Gastroesophageal sphincter (tissue), 4 donors: ENCODE measurements at regions not wholly inside any gene's neighbourhood (a gene's known extent, or its start where the extent isn't known, plus 50 kb on each side); places are given as distances from the start of the nearest gene placed in this dataset.

ENCODE experiments used
- ATAC-seq: fragments of 150-250 bp; one replicate; pipeline ENCODE4 v1.9.1; 2016; ENCODE audit warnings: mild to moderate bottlenecking, moderate library complexity
- H3K27ac ChIP-seq, 4 donors: fragments of 200-600 bp; sonication (generic) in 3 of 4; 1 replicate in 3 of 4; 2 replicates in 1 of 4; pipeline ENCODE4 v1.5.1; 2016 to 2019
- H3K27me3 ChIP-seq: fragments of 200-600 bp; sonication (generic); one replicate; pipeline ENCODE4 v1.5.1; 2019
- H3K36me3 ChIP-seq, 2 donors: fragments of 200-600 bp; sonication (generic); one replicate each; pipeline ENCODE4 v1.5.1; 2019; ENCODE audit warnings: control low read depth in 1 of 2
- H3K4me1 ChIP-seq, 3 donors: fragments of 200-600 bp; sonication (generic); 1 replicate in 2 of 3; 2 replicates in 1 of 3; pipeline ENCODE4 v1.5.1; 2016 to 2019; ENCODE audit warnings: control low read depth in 2 of 3
- H3K4me3 ChIP-seq, 2 donors: fragments of 200-600 bp; sonication (generic); one replicate each; pipeline ENCODE4 v1.5.1; 2019; ENCODE audit warnings: mild to moderate bottlenecking in 1 of 2, moderate library complexity in 1 of 2
- H3K9me3 ChIP-seq, 3 donors: fragments of 200-600 bp; sonication (generic); one replicate each; pipeline ENCODE4 v1.5.1; 2017 to 2019; ENCODE audit warnings: control low read depth in 2 of 3
- CTCF ChIP-seq, 4 experiments: fragments of 200-600 bp in 2 of 4; fragments of 450-650 bp in 2 of 4; sonication (generic) in 1 of 4; IDR thresholded peaks; one replicate each; pipeline ENCODE4 v1.5.1; 2017 to 2019; ENCODE audit warnings: antibody characterized with exemption in 4 of 4, mild to moderate bottlenecking in 2 of 4, moderate library complexity in 2 of 4
- EP300 ChIP-seq: sonication (generic); formaldehyde crosslinking; IDR thresholded peaks from one replicate; pipeline ENCODE4 v1.6.1; 2017; ENCODE audit warnings: antibody characterized with exemption, mild to moderate bottlenecking
- POLR2A ChIP-seq, 2 donors: fragments of 450-650 bp; IDR thresholded peaks; one replicate each; pipeline ENCODE4 v1.6.1; 2017; ENCODE audit warnings: antibody characterized with exemption in 2 of 2, mild to moderate bottlenecking in 2 of 2, moderate library complexity in 1 of 2
- POLR2AphosphoS5 ChIP-seq: sonication (generic); formaldehyde crosslinking; IDR thresholded peaks from one replicate; pipeline ENCODE4 v1.6.1; 2017; ENCODE audit warnings: antibody characterized with exemption
- WGBS, 2 donors: methylation state at CpG; one replicate each; pipeline ENCODE4 v1.1.5; 2018; ENCODE audit warnings: low coverage in 1 of 2; 5-methylcytosine and 5-hydroxymethylcytosine counted together

GRCh38 chr10:123573236-123574108 lies 92.7 kb upstream of the GPR26 start:
- Histone ChIP-seq H3K9me3 (no peaks in the 10 kb centered on the region), H3K36me3 (no peaks in the 10 kb centered on the region), H3K27me3 (peaks cover 81% of the 10 kb centered on the region), H3K27ac (no peak overlapping the region), H3K4me3 (no peak overlapping the region), H3K4me1 (no peaks in the 10 kb centered on the region)
- ATAC-seq = no peak
- TF ChIP-seq EP300 (no peak), CTCF (IDR thresholded peaks at IDR 0.05) (peak in 2 of 4 experiments; percentile 4 to 48)
- WGBS, 2 donors = 24 to 43% methylated on average over 4 of the region's 9 CpGs

DNA sequence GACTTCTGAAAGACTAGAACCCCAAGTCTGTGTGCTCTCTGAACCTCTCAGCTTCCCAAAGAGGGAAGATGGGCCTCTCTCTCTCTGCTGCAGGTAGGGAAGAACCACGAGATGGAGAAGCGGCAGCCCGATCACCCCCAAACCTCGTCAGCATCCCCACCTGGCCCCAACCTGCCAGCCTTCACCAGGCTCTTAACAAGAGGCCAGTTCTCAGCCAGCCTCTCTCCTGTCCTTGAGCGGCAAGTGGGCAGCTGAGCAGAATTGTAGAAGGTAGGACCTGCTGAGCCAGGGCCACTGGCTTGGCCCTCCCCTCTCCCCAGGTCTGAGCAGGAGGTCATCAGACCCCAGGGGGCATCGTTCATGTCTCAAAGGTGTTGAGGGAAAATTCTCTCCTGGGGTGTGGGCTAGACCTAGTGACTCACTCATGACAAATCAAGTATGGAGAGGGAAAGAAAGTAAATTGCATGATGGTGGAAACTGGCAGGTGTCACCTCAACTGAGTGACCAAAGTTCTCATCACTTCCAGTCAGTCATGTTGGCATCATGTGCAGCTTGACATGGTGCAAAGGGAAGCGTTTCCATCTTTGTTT lies 92.0 kb upstream of the GPR26 start:
- no peaks in the 10 kb centered on the region for H3K9me3 ChIP-seq
- no peak for TF ChIP-seq POLR2A (IDR thresholded peaks at IDR 0.05)
- TF ChIP-seq EP300 = no peak
- no peak for TF ChIP-seq CTCF (IDR thresholded peaks at IDR 0.05)
- no peak for TF ChIP-seq POLR2AphosphoS5
- H3K36me3 ChIP-seq = no peaks in the 10 kb centered on the region
- WGBS, 2 donors = 75% methylated on average over 6 of the region's 7 CpGs; no CpG with 5 or more reads in 1 of the 2 donors
- ATAC-seq = no peak
- no peak overlapping the region for H3K27ac ChIP-seq
- peaks cover 76% of the 10 kb centered on the region for H3K27me3 ChIP-seq
- no peaks in the 10 kb centered on the region for H3K4me1 ChIP-seq
- no peak overlapping the region for H3K4me3 ChIP-seq

- peaks cover 76% of the 10 kb centered on the region for H3K27me3 ChIP-seq
- WGBS, 2 donors = 58 to 72% methylated on average over 4 to 6 of the region's 6 CpGs
- ATAC-seq = no peak
Observed at GRCh38 chr10:123575105-123575504, 91.0 kb upstream of the GPR26 start.

DNA sequence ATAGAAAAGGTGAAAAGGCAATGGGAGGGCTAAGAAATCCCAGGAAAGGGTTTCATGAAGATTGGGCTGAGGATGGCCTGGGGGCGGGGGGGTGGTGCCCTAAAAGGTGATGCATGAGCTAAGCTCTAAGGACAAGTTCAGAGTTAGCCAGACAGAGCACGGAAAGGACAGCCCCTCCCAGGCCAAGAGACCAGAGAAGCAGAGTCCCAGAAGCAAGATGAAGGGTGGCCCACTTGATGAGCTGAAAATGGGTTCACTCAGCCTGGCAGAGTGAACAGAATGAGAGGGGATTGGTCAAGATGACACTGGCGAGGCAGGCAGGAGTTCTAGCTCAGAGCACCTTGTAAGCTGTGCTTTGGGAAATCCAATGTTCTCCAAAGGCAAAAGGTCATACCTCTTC lies 89.4 kb upstream of the GPR26 start:
- Histone ChIP-seq H3K4me3 (no peak overlapping the region), H3K27ac (no peak overlapping the region), H3K36me3 (no peaks in the 10 kb centered on the region), H3K9me3 (no peaks in the 10 kb centered on the region), H3K27me3 (peaks cover 67% of the 10 kb centered on the region), H3K4me1 (no peaks in the 10 kb centered on the region)
- no peak for TF ChIP-seq POLR2A (IDR thresholded peaks at IDR 0.05)
- TF ChIP-seq POLR2AphosphoS5 = no peak
- no peak for TF ChIP-seq CTCF (IDR thresholded peaks at IDR 0.05)
- TF ChIP-seq EP300 = no peak
- 79% methylated on average over 3 of the region's 3 CpGs; no CpG with 5 or more reads in 1 of the 2 donors for WGBS, 2 donors
- no peak for ATAC-seq

More at GRCh38 chr10:123575105-123575504, 91.0 kb upstream of the GPR26 start:
- Histone ChIP-seq H3K4me3 (no peak overlapping the region), H3K36me3 (no peaks in the 10 kb centered on the region), H3K9me3 (no peaks in the 10 kb centered on the region), H3K27ac (no peak overlapping the region), H3K4me1 (no peaks in the 10 kb centered on the region)
- no peak for TF ChIP-seq CTCF (IDR thresholded peaks at IDR 0.05)
- TF ChIP-seq EP300 = no peak
- TF ChIP-seq POLR2A (IDR thresholded peaks at IDR 0.05) = no peak
- no peak for TF ChIP-seq POLR2AphosphoS5
